ENCODE measurements at regions not wholly inside any gene's neighbourhood (a gene's known extent, or its start where the extent isn't known, plus 50 kb on each side); places are given as distances from the start of the nearest gene placed in this dataset.

GRCh38 chr1:47674189-47674588 lies 236.3 kb downstream of the FOXD2 start:
- Histone ChIP-seq H3K27ac (no peak overlapping the region), H3K27me3 (peaks cover 0 to 5% (median 0%) of the 10 kb centered on the region in 4 donors), H3K4me1 (no peaks in the 10 kb centered on the region), H3K4me3 (no peak overlapping the region), H3K9me3 (no peaks in the 10 kb centered on the region), H3K36me3 (no peaks in the 10 kb centered on the region)
- DNase-seq = no peak
- intact Hi-C loops (cut with DNase I) = no loop called here
- no peak for TF ChIP-seq POLR2A (IDR thresholded peaks at IDR 0.05)
- TF ChIP-seq CTCF (IDR thresholded peaks at IDR 0.05) = no peak

GRCh38 chr1:47675047-47675675 lies 237.3 kb downstream of the FOXD2 start:
- H3K4me3 ChIP-seq = no peak overlapping the region
- H3K9me3 ChIP-seq = no peaks in the 10 kb centered on the region
- H3K27ac ChIP-seq = no peak overlapping the region
- TF ChIP-seq POLR2A (IDR thresholded peaks at IDR 0.05) = no peak
- no peak for TF ChIP-seq CTCF (IDR thresholded peaks at IDR 0.05)
- no peaks in the 10 kb centered on the region for H3K4me1 ChIP-seq
- no peaks in the 10 kb centered on the region for H3K36me3 ChIP-seq
- no peak for DNase-seq
- 84 to 100% methylated on average over 2 of the region's 3 CpGs for WGBS, 2 donors
- H3K27me3 ChIP-seq = peaks cover 0 to 5% (median 0%) of the 10 kb centered on the region in 4 donors
- intact Hi-C loops (cut with DNase I) = no loop called here

GRCh38 chr1:47675721-47676120 lies 237.9 kb downstream of the FOXD2 start:
- Histone ChIP-seq H3K36me3 (no peaks in the 10 kb centered on the region), H3K27ac (no peak overlapping the region), H3K4me3 (no peak overlapping the region), H3K4me1 (no peaks in the 10 kb centered on the region), H3K9me3 (no peaks in the 10 kb centered on the region), H3K27me3 (peaks cover 0 to 5% (median 0%) of the 10 kb centered on the region in 4 donors)
- intact Hi-C loops (cut with DNase I) = no loop called here
- WGBS, 2 donors = 90 to 94% methylated on average over 11 of the region's 11 CpGs
- DNase-seq = no peak
- no peak for TF ChIP-seq POLR2A (IDR thresholded peaks at IDR 0.05)
- no peak for TF ChIP-seq CTCF (IDR thresholded peaks at IDR 0.05)

GRCh38 chr1:47676311-47677054 lies 238.6 kb downstream of the FOXD2 start:
- 79 to 87% methylated on average over 14 of the region's 14 CpGs for WGBS, 2 donors
- Histone ChIP-seq H3K4me1 (no peaks in the 10 kb centered on the region), H3K36me3 (no peaks in the 10 kb centered on the region), H3K27me3 (peaks cover 0 to 5% (median 0%) of the 10 kb centered on the region in 4 donors), H3K4me3 (no peak overlapping the region), H3K9me3 (no peaks in the 10 kb centered on the region), H3K27ac (no peak overlapping the region)
- intact Hi-C loops (cut with DNase I) = no loop called here
- TF ChIP-seq CTCF (IDR thresholded peaks at IDR 0.05) (no peak), POLR2A (IDR thresholded peaks at IDR 0.05) (no peak)
- DNase-seq = no peak

GRCh38 chr1:47677241-47677940 lies 239.5 kb downstream of the FOXD2 start:
- 93 to 94% methylated on average over 3 to 6 of the region's 24 CpGs for WGBS, 2 donors
- no peaks in the 10 kb centered on the region for H3K9me3 ChIP-seq
- TF ChIP-seq POLR2A (IDR thresholded peaks at IDR 0.05) (no peak), CTCF (IDR thresholded peaks at IDR 0.05) (no peak)
- H3K27ac ChIP-seq = no peak overlapping the region
- H3K27me3 ChIP-seq = peaks cover 0 to 11% (median 0%) of the 10 kb centered on the region in 4 donors
- H3K36me3 ChIP-seq = no peaks in the 10 kb centered on the region
- intact Hi-C loops (cut with DNase I) = no loop called here
- no peaks in the 10 kb centered on the region for H3K4me1 ChIP-seq
- no peak for DNase-seq
- H3K4me3 ChIP-seq = no peak overlapping the region

All from esophagus squamous epithelium (tissue), 5 donors.